ENCODE measurements at regions not wholly inside any gene's neighbourhood (a gene's known extent, or its start where the extent isn't known, plus 50 kb on each side); places are given as distances from the start of the nearest gene placed in this dataset.

- DNase-seq (ENCODE audit: low read depth) = peak; percentile 24
- no peaks in the 10 kb centered on the region for H3K9me3 Mint-ChIP-seq (ENCODE audit: unreplicated experiment)
- no peak for FAIRE-seq
Measured at GRCh38 chr18:79616651-79617510, 62.7 kb upstream of the CTDP1 start.

DNA sequence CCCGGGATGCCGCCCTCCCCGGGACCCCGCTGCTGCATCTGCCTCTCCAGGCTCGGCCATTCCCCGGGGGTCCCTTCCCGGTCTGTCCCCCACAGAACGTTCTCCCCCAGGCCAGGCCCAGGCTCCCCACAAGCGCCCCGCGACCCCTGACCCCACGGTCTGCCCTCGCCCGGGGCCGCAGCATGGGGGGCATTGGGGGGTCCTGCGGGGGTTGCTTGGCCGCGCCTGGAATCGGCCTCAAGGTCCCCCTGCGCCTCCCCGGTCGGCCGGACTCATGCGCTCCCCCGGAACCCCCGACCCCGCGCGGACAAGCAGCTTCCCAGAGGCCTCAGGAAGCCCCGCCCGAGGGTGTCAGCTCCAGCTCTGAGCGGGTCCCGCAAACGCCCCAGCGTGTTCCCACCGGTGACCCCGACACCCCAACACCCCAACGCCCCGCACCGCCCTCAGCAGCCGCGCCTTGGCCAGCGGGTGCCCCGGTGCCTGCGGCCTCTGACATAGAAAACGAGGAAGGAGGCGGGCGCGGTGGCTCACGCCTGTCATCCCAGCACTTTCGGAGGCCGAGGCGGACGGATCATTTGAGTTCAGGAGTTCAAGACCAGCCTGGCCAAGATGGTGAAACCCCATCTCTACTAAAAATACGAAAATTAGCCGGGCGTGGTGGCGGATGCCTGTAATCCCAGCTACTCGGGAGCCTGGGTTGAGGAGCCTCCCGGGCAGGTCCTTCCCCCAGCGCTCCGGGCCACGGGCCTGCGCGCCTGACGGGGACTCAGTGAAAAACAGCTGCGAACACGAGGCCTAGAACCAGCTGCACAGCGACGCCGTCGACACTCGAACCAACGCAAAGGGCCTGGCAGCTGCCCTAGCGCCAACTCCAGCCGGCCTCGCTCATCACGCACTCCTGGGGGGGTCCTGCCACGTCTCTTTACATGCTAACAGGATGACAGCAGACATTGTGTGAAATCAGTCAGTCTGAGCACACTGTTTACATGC is 61.8 kb upstream of the CTDP1 start:
- H2AFZ ChIP-seq (ENCODE audit: low read depth, low read length) = no peak overlapping the region
- Mint-ChIP-seq H3K4me3 (ENCODE audit: unreplicated experiment) (peak overlapping the region; percentile 62), H3K9me3 (ENCODE audit: unreplicated experiment) (no peaks in the 10 kb centered on the region), H3K36me3 (ENCODE audit: low read depth, unreplicated experiment) (no peaks in the 10 kb centered on the region), H3K27ac (ENCODE audit: unreplicated experiment) (no peak overlapping the region), H3K27me3 (ENCODE audit: low read depth, unreplicated experiment) (peaks cover 14% of the 10 kb centered on the region), H3K4me1 (ENCODE audit: low read depth, unreplicated experiment) (no peaks in the 10 kb centered on the region)
- H3K27ac ChIP-seq (ENCODE audit: low read depth, low read length) = no peak overlapping the region
- no peaks in the 10 kb centered on the region for H3K9me3 ChIP-seq (ENCODE audit: insufficient read depth, low read depth, low read length)
- H3K27me3 ChIP-seq (ENCODE audit: insufficient read depth, low read length) = no peaks in the 10 kb centered on the region
- H4K20me1 ChIP-seq (ENCODE audit: insufficient read depth, low read length) = no peaks in the 10 kb centered on the region
- no peak overlapping the region for H3K4me3 ChIP-seq (ENCODE audit: insufficient read depth, low read depth, low read length)
- no peak for TF ChIP-seq EZH2 (IDR thresholded peaks at IDR 0.05; ENCODE audit: insufficient read depth, low read length)
- TF ChIP-seq CTCF (IDR thresholded peaks at IDR 0.05; ENCODE audit: insufficient read depth, low read depth, low read length) = no peak
- no peaks in the 10 kb centered on the region for H3K36me3 ChIP-seq (ENCODE audit: insufficient read depth, low read length)
- no peak overlapping the region for H3K9ac ChIP-seq (ENCODE audit: low read length)
- no peak for FAIRE-seq
- H3K4me2 ChIP-seq (ENCODE audit: low read length) = no peak overlapping the region
- H3K4me1 ChIP-seq (ENCODE audit: insufficient read depth, low read length) = no peaks in the 10 kb centered on the region
- DNase-seq (ENCODE audit: low read depth) = no peak
- H3K79me2 ChIP-seq (ENCODE audit: insufficient read depth, low read length) = no peaks in the 10 kb centered on the region

More at GRCh38 chr18:79616651-79617510, 62.7 kb upstream of the CTDP1 start:
- Mint-ChIP-seq H3K4me3 (ENCODE audit: unreplicated experiment) (peak overlapping the region; percentile 60), H3K27ac (ENCODE audit: unreplicated experiment) (no peak overlapping the region), H3K4me1 (ENCODE audit: low read depth, unreplicated experiment) (no peaks in the 10 kb centered on the region), H3K36me3 (ENCODE audit: low read depth, unreplicated experiment) (no peaks in the 10 kb centered on the region), H3K27me3 (ENCODE audit: low read depth, unreplicated experiment) (peaks cover 12% of the 10 kb centered on the region)
- TF ChIP-seq EZH2 (IDR thresholded peaks at IDR 0.05; ENCODE audit: insufficient read depth, low read length) (no peak), CTCF (IDR thresholded peaks at IDR 0.05; ENCODE audit: insufficient read depth, low read depth, low read length) (no peak)
- no peaks in the 10 kb centered on the region for H4K20me1 ChIP-seq (ENCODE audit: insufficient read depth, low read length)
- no peak overlapping the region for H3K27ac ChIP-seq (ENCODE audit: low read depth, low read length)
- peak overlapping the region; percentile 37 for H3K4me3 ChIP-seq (ENCODE audit: insufficient read depth, low read depth, low read length)
- no peaks in the 10 kb centered on the region for H3K9me3 ChIP-seq (ENCODE audit: insufficient read depth, low read depth, low read length)
- peak overlapping the region; percentile 79 for H3K4me2 ChIP-seq (ENCODE audit: low read length)
- peak overlapping the region; percentile 26 for H2AFZ ChIP-seq (ENCODE audit: low read depth, low read length)
- H3K79me2 ChIP-seq (ENCODE audit: insufficient read depth, low read length) = no peaks in the 10 kb centered on the region
- H3K36me3 ChIP-seq (ENCODE audit: insufficient read depth, low read length) = no peaks in the 10 kb centered on the region
- H3K27me3 ChIP-seq (ENCODE audit: insufficient read depth, low read length) = no peaks in the 10 kb centered on the region
- no peaks in the 10 kb centered on the region for H3K4me1 ChIP-seq (ENCODE audit: insufficient read depth, low read length)
- peak overlapping the region; percentile 66 for H3K9ac ChIP-seq (ENCODE audit: low read length)

Measured in astrocyte (in vitro differentiated cells and primary cell).